HT-29 (cell line): ENCODE measurements at regions not wholly inside any gene's neighbourhood (a gene's known extent, or its start where the extent isn't known, plus 50 kb on each side); places are given as distances from the start of the nearest gene placed in this dataset.

Source experiments
- DNase-seq: peaks from one replicate; pipeline ENCODE4 v3.0.0-alpha.2; 2015; ENCODE audit warnings: low spot score

GRCh38 chr4:38189445-38189844 is 229.2 kb downstream of the PTTG2 start:
- no peak for DNase-seq

GRCh38 chr4:38190717-38191178 is 230.6 kb downstream of the PTTG2 start:
- no peak for DNase-seq

DNA sequence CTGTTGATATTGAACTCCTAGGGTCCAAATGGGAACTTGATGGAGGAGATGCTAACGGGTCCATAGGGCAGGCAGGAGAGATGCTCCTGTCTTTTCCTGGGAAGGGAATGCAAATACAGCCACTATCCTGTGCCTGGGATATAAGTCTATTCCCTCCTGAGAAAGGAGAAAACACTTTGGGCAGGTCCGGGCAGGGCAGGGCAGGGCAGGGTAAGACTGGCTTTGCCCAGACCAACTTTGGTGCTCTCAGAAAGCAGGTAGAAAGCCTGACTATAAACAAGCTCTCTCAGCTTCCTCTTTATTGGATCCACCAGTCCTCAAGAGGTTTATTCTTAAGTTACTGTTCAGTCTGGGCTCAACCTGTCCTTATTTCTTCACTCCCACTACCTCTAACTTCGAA is 232.3 kb downstream of the PTTG2 start:
- DNase-seq, result no peak

DNA sequence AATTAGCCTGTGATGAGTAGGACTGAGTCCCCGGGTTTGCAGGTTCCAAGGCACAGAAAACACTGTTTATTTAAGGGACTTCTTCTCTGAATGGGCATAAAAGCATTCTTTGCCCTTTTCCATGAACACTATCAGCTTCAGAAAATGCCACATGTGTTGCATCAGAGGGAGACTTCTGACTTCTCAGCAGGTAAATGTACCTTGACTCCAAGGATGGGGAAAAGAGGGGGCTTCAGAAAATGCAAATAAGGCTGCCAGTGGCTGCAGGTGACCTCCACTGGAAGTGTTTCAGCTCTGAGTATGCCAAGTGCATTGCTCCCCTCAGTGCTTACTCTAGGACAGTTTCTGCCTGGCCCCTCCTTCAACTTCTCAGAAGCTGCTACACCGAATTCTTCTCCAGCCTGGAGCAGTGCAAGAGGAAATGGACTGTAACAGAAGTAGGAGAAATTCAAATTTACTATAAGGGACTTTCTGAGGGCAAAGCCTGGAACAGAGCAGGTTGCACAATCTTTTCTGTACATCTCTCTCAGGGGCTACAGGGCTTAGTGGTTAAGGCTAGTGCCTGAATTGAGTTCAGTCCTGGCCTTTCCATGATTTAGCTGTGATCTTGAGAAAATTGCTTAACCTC is 233.2 kb downstream of the PTTG2 start:
- DNase-seq, result no peak

- DNase-seq, result no peak
Observed at GRCh38 chr4:38194047-38194602, 233.9 kb downstream of the PTTG2 start.

- no peak for DNase-seq
Observed at GRCh38 chr4:38195486-38195885, 235.3 kb downstream of the PTTG2 start.

DNA sequence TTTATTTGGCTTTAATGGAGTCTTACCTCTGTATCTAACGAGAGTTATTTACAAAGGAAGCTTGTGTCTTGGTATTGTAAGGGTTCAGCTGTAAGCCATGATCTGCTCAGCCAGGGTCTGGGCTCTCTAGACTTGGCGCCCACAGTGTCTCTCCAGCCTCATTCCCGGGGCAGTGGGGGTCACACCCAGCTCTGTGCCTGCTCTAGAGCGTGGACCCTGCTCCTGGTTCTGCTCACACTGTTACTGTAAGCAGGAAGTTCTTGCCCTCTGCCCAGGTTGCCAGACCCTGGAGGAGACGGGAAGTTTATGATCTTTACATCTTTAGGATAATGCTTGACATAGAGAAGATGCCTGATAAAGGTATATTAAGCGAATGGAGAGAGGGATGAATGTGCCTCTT is 235.7 kb downstream of the PTTG2 start:
- DNase-seq, result no peak

GRCh38 chr4:38202242-38202641 is 242.0 kb downstream of the PTTG2 start:
- DNase-seq, result peak; percentile 28

- no peak for DNase-seq
Observed at GRCh38 chr4:38203609-38204008, 243.4 kb downstream of the PTTG2 start.

GRCh38 chr4:38204339-38205035 is 244.3 kb downstream of the PTTG2 start:
- DNase-seq, result no peak

- no peak for DNase-seq
Observed at GRCh38 chr4:38205261-38205660, 245.1 kb downstream of the PTTG2 start.

DNA sequence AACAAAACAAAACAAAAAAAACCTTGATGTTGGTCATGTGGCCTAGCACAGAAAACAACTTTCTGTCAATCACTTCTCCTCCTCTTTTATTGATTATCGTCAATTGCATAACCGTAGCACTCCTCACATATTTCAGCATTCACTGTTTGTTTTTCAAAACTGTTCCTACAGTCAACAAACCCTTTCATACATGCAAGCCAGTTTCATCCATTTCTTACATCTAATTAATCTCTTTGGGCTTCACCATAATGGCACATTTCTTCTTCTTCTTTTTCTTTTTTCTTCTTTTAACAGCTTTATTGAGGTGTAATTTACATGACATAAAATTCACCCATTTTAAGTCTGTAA is 246.9 kb downstream of the PTTG2 start:
- no peak for DNase-seq

DNA sequence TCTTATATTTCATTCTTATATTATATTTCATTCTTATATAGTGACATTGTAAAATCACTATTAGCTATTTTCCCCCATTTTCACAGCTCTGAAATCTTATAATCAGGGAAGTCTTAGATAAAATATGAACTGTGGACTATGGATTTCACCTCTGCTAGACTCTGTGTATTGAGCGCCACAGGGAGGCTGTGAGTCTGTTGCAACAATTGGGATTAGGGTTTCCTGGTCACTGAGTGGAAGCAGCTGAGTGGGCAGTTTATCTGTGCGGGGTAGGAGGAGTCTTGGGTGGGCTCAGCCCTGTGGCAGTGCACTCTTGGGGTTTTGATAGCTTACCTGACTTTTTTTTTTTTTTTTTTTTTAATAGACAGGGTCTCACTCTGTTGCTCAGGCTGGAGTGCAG is 249.5 kb downstream of the PTTG2 start:
- no peak for DNase-seq

GRCh38 chr4:38210396-38211114 is 250.4 kb downstream of the PTTG2 start:
- no peak for DNase-seq

DNA sequence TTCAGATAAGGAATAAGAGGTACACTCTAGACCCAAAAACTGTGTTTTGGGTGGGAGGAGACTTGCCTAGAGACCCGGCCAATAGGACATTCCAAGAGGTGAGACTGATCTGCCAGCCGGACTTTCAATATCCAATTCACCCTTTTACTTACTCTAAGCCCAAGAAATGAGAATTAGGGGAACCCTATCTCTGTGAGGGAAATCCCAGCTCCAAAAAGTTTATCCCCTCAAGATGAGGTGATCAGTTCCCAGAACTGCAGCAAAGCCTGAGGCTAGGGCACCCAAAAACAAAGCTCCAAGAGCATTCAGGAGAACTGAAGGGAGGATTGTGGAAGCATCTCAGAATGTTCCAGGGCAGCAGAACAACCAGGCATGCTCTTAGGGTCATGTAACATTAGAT is 251.7 kb downstream of the PTTG2 start:
- DNase-seq, result no peak

GRCh38 chr4:38213083-38213805 is 253.0 kb downstream of the PTTG2 start:
- DNase-seq, result no peak

DNA sequence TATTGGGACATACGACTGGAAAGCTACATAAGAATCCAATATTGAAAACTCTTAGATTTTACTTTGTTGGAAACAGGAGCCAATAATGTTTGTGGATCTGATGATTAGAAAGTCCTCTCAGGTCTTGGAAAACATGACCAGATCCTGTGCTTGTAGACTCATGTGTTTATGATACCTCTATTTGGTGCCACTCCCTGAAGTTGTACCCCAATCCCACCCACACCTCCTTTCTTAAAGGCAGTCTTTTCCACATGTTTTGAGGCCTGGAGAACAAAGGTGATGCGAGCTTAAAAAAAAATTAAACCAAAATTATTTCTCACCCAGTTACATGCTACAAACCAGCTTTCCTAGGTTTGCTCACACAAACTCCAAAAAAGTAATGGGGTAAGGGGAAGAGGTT is 262.7 kb downstream of the PTTG2 start:
- no peak for DNase-seq

- no peak for DNase-seq
Observed at GRCh38 chr4:38223306-38223705, 263.1 kb downstream of the PTTG2 start.

DNA sequence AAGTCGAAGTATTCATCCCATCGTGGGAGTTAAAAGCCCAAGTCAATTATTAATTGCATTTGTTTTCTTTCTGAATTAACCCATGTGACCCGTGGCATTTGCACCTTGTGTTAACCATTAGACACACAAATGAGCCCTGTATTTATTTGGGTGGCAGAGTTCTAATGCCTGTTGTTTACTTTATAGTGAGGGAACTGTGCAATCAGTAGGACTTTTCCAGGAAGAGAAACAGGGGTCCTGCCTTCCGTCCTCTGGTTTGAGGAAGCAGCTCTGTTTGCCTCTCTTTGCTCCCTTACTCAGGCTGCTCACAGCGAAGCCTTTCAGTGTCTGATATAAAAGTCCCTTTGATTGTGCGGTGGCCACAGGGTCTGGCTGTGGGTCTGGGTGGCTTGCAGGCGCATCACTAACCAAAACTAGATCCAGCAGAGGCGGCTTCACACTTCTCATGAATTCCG is 263.6 kb downstream of the PTTG2 start:
- DNase-seq, result peak; percentile 68

GRCh38 chr4:38224850-38225249 is 264.7 kb downstream of the PTTG2 start:
- no peak for DNase-seq

DNA sequence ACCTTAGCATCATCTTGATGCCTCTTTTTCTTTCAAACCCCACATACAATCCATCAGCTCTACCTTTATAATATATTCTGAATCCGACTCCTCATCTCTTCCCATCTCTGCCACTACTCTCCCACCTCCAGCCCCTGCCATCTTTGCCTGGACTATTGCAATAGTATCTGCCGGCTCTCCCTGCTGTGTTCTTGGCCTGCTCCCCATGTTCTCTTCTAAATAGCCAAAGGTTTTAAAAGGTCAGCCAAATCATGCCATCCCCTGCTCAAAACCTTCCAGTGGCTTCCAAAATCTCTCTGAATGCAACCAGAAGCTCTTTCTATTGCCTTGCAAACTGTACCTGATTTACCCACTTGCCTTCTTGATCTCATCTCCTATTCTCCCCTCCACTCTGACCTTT is 266.0 kb downstream of the PTTG2 start:
- DNase-seq, result no peak
